Adrenal gland (tissue), 5 donors: ENCODE measurements at regions not wholly inside any gene's neighbourhood (a gene's known extent, or its start where the extent isn't known, plus 50 kb on each side); places are given as distances from the start of the nearest gene placed in this dataset.
A peak's percentile ranks its signal among the peaks of the same experiment; 100 is the strongest.

Source experiments
- POLR2A ChIP-seq, 2 donors: fragments of 450-650 bp; IDR thresholded peaks; one replicate each; pipeline ENCODE4 v1.6.1; 2017; ENCODE audit warnings: antibody characterized with exemption in 2 of 2, mild to moderate bottlenecking in 2 of 2, moderate library complexity in 1 of 2
- TF ChIP-seq, protein P1 (sequence below), 6 experiments: fragments of 450-650 bp in 4 of 6; fragments of 200-600 bp in 2 of 6; sonication (generic) in 1 of 6; IDR thresholded peaks; 1 replicate in 5 of 6; 2 replicates in 1 of 6; pipeline versions ENCODE4 v1.5.1 to v1.8.0; 2016 to 2021; ENCODE audit warnings: antibody characterized with exemption in 6 of 6, mild to moderate bottlenecking in 2 of 6, moderate library complexity in 1 of 6
- donor health status: DM: no; HTN: no; CAD: no.

DNA sequence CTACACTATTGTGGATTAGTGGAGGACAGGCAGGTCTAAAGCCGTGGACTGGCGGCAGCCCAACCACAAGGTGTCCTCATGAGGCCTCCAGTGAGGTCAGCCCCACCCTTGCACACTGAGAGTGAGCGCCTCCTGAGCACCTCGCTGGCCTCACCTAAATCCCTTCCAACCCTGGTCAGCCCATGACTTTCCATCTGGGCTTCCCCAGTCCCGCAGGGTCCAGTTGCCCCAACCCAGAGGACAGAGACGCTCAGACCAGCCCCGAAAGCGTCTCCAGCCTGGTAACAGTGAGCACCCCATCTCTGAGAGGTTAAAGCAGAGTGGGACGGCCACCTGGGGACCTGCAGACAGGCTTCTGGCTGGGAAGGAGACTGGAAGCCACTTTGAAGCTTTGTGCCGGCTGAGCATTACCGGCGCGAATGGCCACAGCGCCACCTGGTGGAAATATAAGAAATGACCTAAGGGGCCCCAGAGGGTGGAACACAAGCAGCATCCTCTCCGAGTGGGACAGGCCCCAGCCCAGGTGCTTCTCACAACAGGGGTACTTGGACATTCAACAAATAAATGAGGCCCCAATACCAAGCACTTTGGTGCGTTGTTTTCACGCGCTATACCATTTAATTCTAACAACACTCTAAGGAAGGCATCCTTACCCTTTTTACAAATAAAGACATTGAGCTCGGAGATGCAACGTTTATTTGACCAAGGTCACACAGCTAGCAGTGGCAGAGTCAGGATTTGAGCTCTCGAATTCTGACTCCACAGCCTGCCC lies 65.7 kb upstream of the TOP1 start:
- TF ChIP-seq, protein P1, sequence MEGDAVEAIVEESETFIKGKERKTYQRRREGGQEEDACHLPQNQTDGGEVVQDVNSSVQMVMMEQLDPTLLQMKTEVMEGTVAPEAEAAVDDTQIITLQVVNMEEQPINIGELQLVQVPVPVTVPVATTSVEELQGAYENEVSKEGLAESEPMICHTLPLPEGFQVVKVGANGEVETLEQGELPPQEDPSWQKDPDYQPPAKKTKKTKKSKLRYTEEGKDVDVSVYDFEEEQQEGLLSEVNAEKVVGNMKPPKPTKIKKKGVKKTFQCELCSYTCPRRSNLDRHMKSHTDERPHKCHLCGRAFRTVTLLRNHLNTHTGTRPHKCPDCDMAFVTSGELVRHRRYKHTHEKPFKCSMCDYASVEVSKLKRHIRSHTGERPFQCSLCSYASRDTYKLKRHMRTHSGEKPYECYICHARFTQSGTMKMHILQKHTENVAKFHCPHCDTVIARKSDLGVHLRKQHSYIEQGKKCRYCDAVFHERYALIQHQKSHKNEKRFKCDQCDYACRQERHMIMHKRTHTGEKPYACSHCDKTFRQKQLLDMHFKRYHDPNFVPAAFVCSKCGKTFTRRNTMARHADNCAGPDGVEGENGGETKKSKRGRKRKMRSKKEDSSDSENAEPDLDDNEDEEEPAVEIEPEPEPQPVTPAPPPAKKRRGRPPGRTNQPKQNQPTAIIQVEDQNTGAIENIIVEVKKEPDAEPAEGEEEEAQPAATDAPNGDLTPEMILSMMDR (IDR thresholded peaks at IDR 0.05) = peak; percentile 84 to 98 (median 88)
- TF ChIP-seq POLR2A (IDR thresholded peaks at IDR 0.05) = no peak
